GM19372 (cell line): ENCODE measurements at regions not wholly inside any gene's neighbourhood (a gene's known extent, or its start where the extent isn't known, plus 50 kb on each side); places are given as distances from the start of the nearest gene placed in this dataset.

Source experiments
- ATAC-seq: cut with Tn5 transposase; IDR thresholded peaks from one replicate; pipeline ENCODE4 v1.9.1; 2021; ENCODE audit warnings: mild to moderate bottlenecking, low read depth, moderate library complexity; ENCODE audit not compliant: unreplicated experiment

GRCh38 chr18:45363196-45363595, 252.1 kb upstream of the SLC14A2 start:
- no peak for ATAC-seq

GRCh38 chr18:45365835-45366234, 249.4 kb upstream of the SLC14A2 start:
- ATAC-seq, result no peak

- ATAC-seq, result no peak
Observed at GRCh38 chr18:45370255-45371010, 244.8 kb upstream of the SLC14A2 start.

- no peak for ATAC-seq
Observed at GRCh38 chr18:45373286-45373880, 241.9 kb upstream of the SLC14A2 start.

GRCh38 chr18:45374236-45374635, 241.0 kb upstream of the SLC14A2 start:
- ATAC-seq, result no peak

- ATAC-seq, result no peak
Observed at GRCh38 chr18:45374878-45375630, 240.2 kb upstream of the SLC14A2 start.

- no peak for ATAC-seq
Observed at GRCh38 chr18:45376193-45376592, 239.1 kb upstream of the SLC14A2 start.

- no peak for ATAC-seq
Observed at GRCh38 chr18:45378308-45378707, 237.0 kb upstream of the SLC14A2 start.

- no peak for ATAC-seq
Observed at GRCh38 chr18:45378933-45379332, 236.3 kb upstream of the SLC14A2 start.

- no peak for ATAC-seq
Observed at GRCh38 chr18:45379903-45380302, 235.4 kb upstream of the SLC14A2 start.

- no peak for ATAC-seq
Observed at GRCh38 chr18:45381282-45381681, 234.0 kb upstream of the SLC14A2 start.

- no peak for ATAC-seq
Observed at GRCh38 chr18:45383228-45383627, 232.0 kb upstream of the SLC14A2 start.

GRCh38 chr18:45384137-45384961, 230.9 kb upstream of the SLC14A2 start:
- ATAC-seq, result no peak

GRCh38 chr18:45384962-45385315, 230.3 kb upstream of the SLC14A2 start:
- ATAC-seq, result no peak

GRCh38 chr18:45386041-45386655, 229.1 kb upstream of the SLC14A2 start:
- ATAC-seq, result no peak

GRCh38 chr18:45387229-45387628, 228.0 kb upstream of the SLC14A2 start:
- ATAC-seq, result no peak

- no peak for ATAC-seq
Observed at GRCh38 chr18:45398448-45398847, 216.8 kb upstream of the SLC14A2 start.

GRCh38 chr18:45399146-45399545, 216.1 kb upstream of the SLC14A2 start:
- ATAC-seq, result no peak

GRCh38 chr18:45399643-45400042, 215.6 kb upstream of the SLC14A2 start:
- no peak for ATAC-seq

GRCh38 chr18:45402485-45403056, 212.7 kb upstream of the SLC14A2 start:
- no peak for ATAC-seq
